KMS-11 (cell line): ENCODE measurements at regions not wholly inside any gene's neighbourhood (a gene's known extent, or its start where the extent isn't known, plus 50 kb on each side); places are given as distances from the start of the nearest gene placed in this dataset.

Experiments used
- H2AFZ ChIP-seq: fragments of 200-600 bp; sonication (generic); 2 replicates; pipeline ENCODE4 v1.6.1; 2016; ENCODE audit warnings: antibody characterized with exemption, mixed run types, low read depth
- H3K27ac ChIP-seq: fragments of 200-600 bp; sonication (generic); 2 replicates; pipeline ENCODE4 v1.6.1; 2016; ENCODE audit warnings: mild to moderate bottlenecking, mixed run types
- H3K27me3 ChIP-seq: fragments of 200-600 bp; sonication (generic); 2 replicates; pipeline ENCODE4 v1.6.1; 2017; ENCODE audit warnings: mild to moderate bottlenecking, low read depth, mixed run types, moderate library complexity; ENCODE audit not compliant: insufficient read depth
- H3K36me3 ChIP-seq: fragments of 200-600 bp; sonication (generic); 2 replicates; pipeline ENCODE4 v1.6.1; 2017; ENCODE audit warnings: mild to moderate bottlenecking, mixed run types; ENCODE audit not compliant: insufficient read depth
- H3K4me1 ChIP-seq: fragments of 200-600 bp; sonication (generic); 2 replicates; pipeline ENCODE4 v1.6.1; 2016; ENCODE audit warnings: mild to moderate bottlenecking, low read depth, mixed run types; ENCODE audit not compliant: poor library complexity, severe bottlenecking
- H3K4me2 ChIP-seq: fragments of 200-600 bp; sonication (generic); 2 replicates; pipeline ENCODE4 v1.7.0; 2016; ENCODE audit warnings: mild to moderate bottlenecking, mixed run types
- H3K4me3 ChIP-seq: fragments of 200-600 bp; sonication (generic); IDR thresholded peaks from 2 replicates; pipeline ENCODE4 v1.6.1; 2017; ENCODE audit warnings: low read depth, low read length, mixed read lengths; ENCODE audit not compliant: insufficient read depth
- H3K79me2 ChIP-seq: fragments of 200-600 bp; sonication (generic); 2 replicates; pipeline ENCODE4 v1.6.1; 2016; ENCODE audit warnings: low read depth, mixed run types; ENCODE audit not compliant: insufficient read depth
- H3K9ac ChIP-seq: fragments of 200-600 bp; sonication (generic); 2 replicates; pipeline ENCODE4 v1.6.1; 2016; ENCODE audit warnings: mild to moderate bottlenecking, mixed run types
- H4K20me1 ChIP-seq: fragments of 200-600 bp; sonication (generic); 2 replicates; pipeline ENCODE4 v1.6.1; 2016; ENCODE audit warnings: mild to moderate bottlenecking, mixed run types; ENCODE audit not compliant: insufficient read depth
- CTCF ChIP-seq: fragments of 200-600 bp; sonication (generic); conservative IDR thresholded peaks from 2 replicates; pipeline ENCODE4 v1.6.1; 2017; ENCODE audit warnings: low read depth, mild to moderate bottlenecking, antibody characterized with exemption, low read length, moderate library complexity, mixed read lengths

GRCh38 chr10:9645404-9645803, 1372.3 kb upstream of the CELF2 start:
- H3K27ac ChIP-seq, result no peak overlapping the region
- no peaks in the 10 kb centered on the region for H3K79me2 ChIP-seq
- H3K4me1 ChIP-seq, result no peaks in the 10 kb centered on the region
- H3K36me3 ChIP-seq, result no peaks in the 10 kb centered on the region
- no peak overlapping the region for H2AFZ ChIP-seq
- no peaks in the 10 kb centered on the region for H3K27me3 ChIP-seq
- H3K9ac ChIP-seq, result no peak overlapping the region
- no peak overlapping the region for H3K4me2 ChIP-seq
- TF ChIP-seq CTCF, result no peak
- H4K20me1 ChIP-seq, result no peaks in the 10 kb centered on the region
- no peak overlapping the region for H3K4me3 ChIP-seq

- H3K36me3 ChIP-seq, result no peaks in the 10 kb centered on the region
Measured at GRCh38 chr10:9645928-9646600, 1371.6 kb upstream of the CELF2 start.

GRCh38 chr10:9654261-9654660, 1363.4 kb upstream of the CELF2 start:
- H3K4me2 ChIP-seq, result no peak overlapping the region
- no peaks in the 10 kb centered on the region for H3K79me2 ChIP-seq
- H3K9ac ChIP-seq, result no peak overlapping the region
- no peak for TF ChIP-seq CTCF
- H3K4me1 ChIP-seq, result no peaks in the 10 kb centered on the region
- no peaks in the 10 kb centered on the region for H3K27me3 ChIP-seq
- H3K27ac ChIP-seq, result no peak overlapping the region
- no peak overlapping the region for H2AFZ ChIP-seq
- no peaks in the 10 kb centered on the region for H3K36me3 ChIP-seq
- no peak overlapping the region for H3K4me3 ChIP-seq
- no peaks in the 10 kb centered on the region for H4K20me1 ChIP-seq

More at GRCh38 chr10:9645928-9646600, 1371.6 kb upstream of the CELF2 start:
- Histone ChIP-seq H4K20me1 (no peaks in the 10 kb centered on the region), H3K4me2 (no peak overlapping the region), H3K27ac (no peak overlapping the region), H3K4me3 (no peak overlapping the region), H3K79me2 (no peaks in the 10 kb centered on the region), H3K4me1 (no peaks in the 10 kb centered on the region), H2AFZ (no peak overlapping the region), H3K9ac (no peak overlapping the region), H3K27me3 (no peaks in the 10 kb centered on the region)
- no peak for TF ChIP-seq CTCF

DNA sequence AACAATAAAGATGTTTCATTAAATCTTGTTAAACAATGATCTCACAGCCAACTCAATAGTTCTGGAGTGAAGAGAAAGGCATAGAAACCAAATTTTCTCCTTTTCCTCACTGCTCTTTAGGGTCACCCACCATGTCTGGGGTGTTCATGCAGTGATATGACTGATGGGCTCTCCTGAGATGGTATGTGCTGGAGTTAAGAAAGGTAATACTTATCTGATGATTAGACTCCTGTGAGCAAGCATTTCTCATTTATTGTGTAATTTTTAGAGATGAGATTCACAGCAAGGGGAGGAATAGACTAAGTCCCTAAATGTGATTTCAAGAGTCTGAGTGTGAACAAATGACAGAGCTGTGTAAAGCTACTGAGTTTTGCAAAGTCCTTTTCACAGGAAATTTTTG, 1361.3 kb upstream of the CELF2 start:
- no peaks in the 10 kb centered on the region for H3K79me2 ChIP-seq
- H3K27me3 ChIP-seq, result no peaks in the 10 kb centered on the region
- H3K4me1 ChIP-seq, result no peaks in the 10 kb centered on the region
- H3K27ac ChIP-seq, result no peak overlapping the region
- H4K20me1 ChIP-seq, result no peaks in the 10 kb centered on the region
- H3K9ac ChIP-seq, result no peak overlapping the region
- H2AFZ ChIP-seq, result no peak overlapping the region
- no peak overlapping the region for H3K4me3 ChIP-seq
- H3K4me2 ChIP-seq, result no peak overlapping the region
- TF ChIP-seq CTCF, result no peak
- H3K36me3 ChIP-seq, result no peaks in the 10 kb centered on the region
